NCI-H1105 treated with DMSO at 0.1 percent for 48 hours (cell line): ENCODE measurements at regions not wholly inside any gene's neighbourhood (a gene's known extent, or its start where the extent isn't known, plus 50 kb on each side); places are given as distances from the start of the nearest gene placed in this dataset.
A peak's percentile ranks its signal among the peaks of the same experiment; 100 is the strongest.

Source experiments
- DNase-seq: peaks from one replicate; lab custom pipeline; 2025; lab: John Stamatoyannopoulos, UW

GRCh38 chr15:98277602-98278001 lies 317.1 kb downstream of the ARRDC4 start:
- no peak for DNase-seq

GRCh38 chr15:98280284-98280975 lies 319.9 kb downstream of the ARRDC4 start:
- peak; percentile 38 for DNase-seq

GRCh38 chr15:98281130-98281529 lies 320.6 kb downstream of the ARRDC4 start:
- no peak for DNase-seq

- DNase-seq: no peak
Measured at GRCh38 chr15:98282656-98283332, 322.3 kb downstream of the ARRDC4 start.

- no peak for DNase-seq
Measured at GRCh38 chr15:98286200-98286599, 325.7 kb downstream of the ARRDC4 start.

GRCh38 chr15:98286831-98287230 lies 326.3 kb downstream of the ARRDC4 start:
- no peak for DNase-seq

GRCh38 chr15:98288091-98288590 lies 327.6 kb downstream of the ARRDC4 start:
- DNase-seq: no peak

GRCh38 chr15:98289747-98290146 lies 329.2 kb downstream of the ARRDC4 start:
- no peak for DNase-seq

- no peak for DNase-seq
Measured at GRCh38 chr15:98292442-98293240, 332.1 kb downstream of the ARRDC4 start.

- no peak for DNase-seq
Measured at GRCh38 chr15:98294126-98294525, 333.6 kb downstream of the ARRDC4 start.

GRCh38 chr15:98295101-98295759 lies 334.7 kb downstream of the ARRDC4 start:
- peak; percentile 31 for DNase-seq

GRCh38 chr15:98296653-98297052 lies 336.1 kb downstream of the ARRDC4 start:
- no peak for DNase-seq

GRCh38 chr15:98304371-98304770 lies 343.9 kb downstream of the ARRDC4 start:
- no peak for DNase-seq

- DNase-seq: no peak
Measured at GRCh38 chr15:98308117-98308516, 340.2 kb upstream of the IGF1R start.

GRCh38 chr15:98311566-98312188 lies 336.7 kb upstream of the IGF1R start:
- peak; percentile 54 for DNase-seq

- DNase-seq: no peak
Measured at GRCh38 chr15:98312913-98313312, 335.4 kb upstream of the IGF1R start.

- DNase-seq: no peak
Measured at GRCh38 chr15:98315971-98316370, 332.4 kb upstream of the IGF1R start.

- peak; percentile 64 for DNase-seq
Measured at GRCh38 chr15:98321896-98322295, 326.4 kb upstream of the IGF1R start.

- DNase-seq: peak; percentile 53
Measured at GRCh38 chr15:98322581-98322980, 325.8 kb upstream of the IGF1R start.

- DNase-seq: no peak
Measured at GRCh38 chr15:98324341-98324970, 323.9 kb upstream of the IGF1R start.

- no peak for DNase-seq
Measured at GRCh38 chr15:98326804-98327203, 321.5 kb upstream of the IGF1R start.
